IMR-90 (cell line): ENCODE measurements at regions not wholly inside any gene's neighbourhood (a gene's known extent, or its start where the extent isn't known, plus 50 kb on each side); places are given as distances from the start of the nearest gene placed in this dataset.

Source experiments
- BHLHE40 ChIP-seq: fragments of 150-350 bp; IDR thresholded peaks from 2 replicates; pipeline ENCODE4 v1.6.1; 2016; ENCODE audit warnings: mild to moderate bottlenecking, low read depth, low read length
- CEBPB ChIP-seq: IDR thresholded peaks from 2 replicates; pipeline ENCODE4 v1.6.1; 2012; ENCODE audit warnings: low read depth, low read length, improper control_type of control experiment
- CHD1 ChIP-seq: IDR thresholded peaks from 2 replicates; pipeline ENCODE4 v1.6.1; 2012; ENCODE audit warnings: low read depth, low read length, improper control_type of control experiment
- POLR2A ChIP-seq: IDR thresholded peaks from 2 replicates; pipeline ENCODE4 v1.6.1; 2012; ENCODE audit warnings: mild to moderate bottlenecking, low read depth, low read length
- RCOR1 ChIP-seq: IDR thresholded peaks from 2 replicates; pipeline ENCODE4 v1.6.1; 2012; ENCODE audit warnings: mild to moderate bottlenecking, low read length, improper control_type of control experiment; ENCODE audit not compliant: insufficient replicate concordance
- RFX5 ChIP-seq: IDR thresholded peaks from 2 replicates; pipeline ENCODE4 v1.8.0; 2012; ENCODE audit warnings: low read depth, mild to moderate bottlenecking, low read length, moderate library complexity
- SMC3 ChIP-seq: fragments of 150-350 bp; IDR thresholded peaks from 2 replicates; pipeline ENCODE4 v1.6.1; 2016; ENCODE audit warnings: low read depth, mild to moderate bottlenecking, antibody characterized with exemption, low read length, moderate library complexity
- TF ChIP-seq, protein P1 (sequence below): conservative IDR thresholded peaks from 2 replicates; pipeline ENCODE4 v1.5.1; 2012; ENCODE audit warnings: mild to moderate bottlenecking, low read depth, low read length, improper control_type of control experiment
- TF ChIP-seq, protein P2 (sequence below): fragments of 150-350 bp; IDR thresholded peaks from 2 replicates; pipeline ENCODE4 v1.6.1; 2017; ENCODE audit warnings: mild to moderate bottlenecking, antibody characterized with exemption, low read length, low read depth

DNA sequence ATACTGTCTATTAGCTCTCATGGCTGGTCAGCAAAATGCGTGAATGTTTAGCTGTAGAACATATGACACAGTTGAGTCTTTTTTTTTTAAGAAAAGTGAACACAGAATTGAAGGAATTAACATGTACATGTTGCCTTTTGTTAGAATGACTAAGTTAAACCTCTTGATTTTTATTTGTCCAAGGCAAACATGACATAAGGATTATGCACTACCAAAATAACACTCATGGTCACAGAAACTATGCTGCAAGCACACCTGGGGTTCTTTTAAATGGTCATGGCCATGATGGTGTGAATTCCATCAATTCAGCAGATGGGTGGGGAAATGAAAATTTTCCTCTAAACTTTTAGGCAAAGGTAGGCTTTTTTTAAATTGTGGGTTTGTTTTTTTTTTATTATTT, 80.1 kb upstream of the CXCL13 start:
- TF ChIP-seq, protein P1, sequence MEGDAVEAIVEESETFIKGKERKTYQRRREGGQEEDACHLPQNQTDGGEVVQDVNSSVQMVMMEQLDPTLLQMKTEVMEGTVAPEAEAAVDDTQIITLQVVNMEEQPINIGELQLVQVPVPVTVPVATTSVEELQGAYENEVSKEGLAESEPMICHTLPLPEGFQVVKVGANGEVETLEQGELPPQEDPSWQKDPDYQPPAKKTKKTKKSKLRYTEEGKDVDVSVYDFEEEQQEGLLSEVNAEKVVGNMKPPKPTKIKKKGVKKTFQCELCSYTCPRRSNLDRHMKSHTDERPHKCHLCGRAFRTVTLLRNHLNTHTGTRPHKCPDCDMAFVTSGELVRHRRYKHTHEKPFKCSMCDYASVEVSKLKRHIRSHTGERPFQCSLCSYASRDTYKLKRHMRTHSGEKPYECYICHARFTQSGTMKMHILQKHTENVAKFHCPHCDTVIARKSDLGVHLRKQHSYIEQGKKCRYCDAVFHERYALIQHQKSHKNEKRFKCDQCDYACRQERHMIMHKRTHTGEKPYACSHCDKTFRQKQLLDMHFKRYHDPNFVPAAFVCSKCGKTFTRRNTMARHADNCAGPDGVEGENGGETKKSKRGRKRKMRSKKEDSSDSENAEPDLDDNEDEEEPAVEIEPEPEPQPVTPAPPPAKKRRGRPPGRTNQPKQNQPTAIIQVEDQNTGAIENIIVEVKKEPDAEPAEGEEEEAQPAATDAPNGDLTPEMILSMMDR: no peak
- TF ChIP-seq POLR2A (no peak), RFX5 (no peak), CHD1 (no peak), SMC3 (no peak), RCOR1 (no peak), CEBPB (no peak), BHLHE40 (no peak)
- TF ChIP-seq, protein P2, sequence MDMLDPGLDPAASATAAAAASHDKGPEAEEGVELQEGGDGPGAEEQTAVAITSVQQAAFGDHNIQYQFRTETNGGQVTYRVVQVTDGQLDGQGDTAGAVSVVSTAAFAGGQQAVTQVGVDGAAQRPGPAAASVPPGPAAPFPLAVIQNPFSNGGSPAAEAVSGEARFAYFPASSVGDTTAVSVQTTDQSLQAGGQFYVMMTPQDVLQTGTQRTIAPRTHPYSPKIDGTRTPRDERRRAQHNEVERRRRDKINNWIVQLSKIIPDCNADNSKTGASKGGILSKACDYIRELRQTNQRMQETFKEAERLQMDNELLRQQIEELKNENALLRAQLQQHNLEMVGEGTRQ: no peak
